Adipocyte (in vitro differentiated cells): ENCODE measurements at regions not wholly inside any gene's neighbourhood (a gene's known extent, or its start where the extent isn't known, plus 50 kb on each side); places are given as distances from the start of the nearest gene placed in this dataset.
"Not testable (repeated sequence)": the region's sequence is repeated elsewhere in the genome, so short reads cannot be mapped to it uniquely, and the experiment has no call there.

Source experiments
- DNase-seq: peaks from one replicate; pipeline ENCODE4 v3.0.0-alpha.2; 2015; ENCODE audit warnings: low read depth
- H3K27me3 ChIP-seq: replicated peaks from 2 replicates; pipeline ENCODE4 v1.7.0; 2013; ENCODE audit warnings: mild to moderate bottlenecking, low read length, moderate library complexity; ENCODE audit not compliant: control insufficient read depth, insufficient read depth
- H3K36me3 ChIP-seq: 2 replicates; pipeline ENCODE4 v1.7.0; 2013; ENCODE audit warnings: low read length, mild to moderate bottlenecking, moderate library complexity; ENCODE audit not compliant: control insufficient read depth, insufficient read depth, severe bottlenecking
- H3K4me1 ChIP-seq: 2 replicates; pipeline ENCODE4 v1.7.0; 2013; ENCODE audit warnings: mild to moderate bottlenecking, low read length, moderate library complexity; ENCODE audit not compliant: control insufficient read depth, insufficient read depth
- H3K4me3 ChIP-seq: 2 replicates; pipeline ENCODE4 v1.7.0; 2013; ENCODE audit warnings: mild to moderate bottlenecking, low read length, moderate library complexity
- H3K9ac ChIP-seq: 2 replicates; pipeline ENCODE4 v1.7.0; 2013; ENCODE audit warnings: mild to moderate bottlenecking, low read length, moderate library complexity
- H3K9me3 ChIP-seq: 2 replicates; pipeline ENCODE4 v1.7.0; 2013; ENCODE audit warnings: mild to moderate bottlenecking, low read length, moderate library complexity; ENCODE audit not compliant: control insufficient read depth

DNA sequence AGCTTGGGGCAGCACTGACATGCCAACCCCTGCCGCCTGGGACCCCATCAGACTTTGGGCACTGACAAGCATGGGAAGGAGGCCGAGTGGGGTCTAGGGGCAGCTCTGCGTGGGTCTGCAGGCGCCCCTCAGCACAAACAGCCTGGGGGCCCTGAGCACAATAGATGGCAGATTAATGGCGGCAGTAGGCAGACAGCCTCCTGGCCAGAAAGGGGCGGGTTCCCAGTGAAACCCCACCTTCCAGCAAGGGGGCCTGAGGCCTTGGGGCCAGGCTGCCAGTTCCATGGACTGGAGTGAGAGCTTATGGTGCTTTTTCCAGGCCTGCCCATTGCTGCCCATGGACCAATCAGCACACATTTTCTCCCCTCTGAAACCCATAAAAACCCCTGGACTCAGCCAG, 2031.2 kb downstream of the EFNA5 start:
- Histone ChIP-seq H3K9me3 (peaks cover 8% of the 10 kb centered on the region), H3K27me3 (no peaks in the 10 kb centered on the region), H3K36me3 (no peaks in the 10 kb centered on the region), H3K4me1 (no peaks in the 10 kb centered on the region), H3K4me3 (no peak overlapping the region), H3K9ac (no peak overlapping the region)
- DNase-seq, result no peak

GRCh38 chr5:105639068-105639467, 2031.7 kb downstream of the EFNA5 start:
- Histone ChIP-seq H3K4me1 (no peaks in the 10 kb centered on the region), H3K4me3 (no peak overlapping the region), H3K36me3 (no peaks in the 10 kb centered on the region), H3K27me3 (no peaks in the 10 kb centered on the region), H3K9ac (no peak overlapping the region), H3K9me3 (peaks cover 8% of the 10 kb centered on the region)
- DNase-seq, result no peak

DNA sequence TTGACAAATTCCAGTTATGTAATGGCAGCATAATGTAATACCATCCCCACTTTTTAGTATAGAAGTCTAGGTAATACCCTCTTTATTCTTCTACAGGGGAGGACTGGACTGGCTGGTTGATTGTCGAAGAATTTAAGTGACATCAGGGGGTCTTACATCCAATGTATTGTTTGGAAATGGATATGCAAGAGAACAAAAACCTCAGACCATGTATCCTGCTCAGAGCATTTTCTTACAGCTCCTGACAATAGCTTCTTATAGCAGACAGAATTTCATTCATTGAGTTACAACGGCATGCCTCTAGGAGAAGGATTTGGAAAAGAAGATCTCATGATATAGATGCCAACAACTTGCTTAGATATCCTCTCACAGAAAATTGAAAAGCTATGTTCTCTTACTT, 2032.3 kb downstream of the EFNA5 start:
- DNase-seq, result no peak
- Histone ChIP-seq H3K27me3 (no peaks in the 10 kb centered on the region), H3K36me3 (no peaks in the 10 kb centered on the region), H3K4me3 (no peak overlapping the region), H3K9me3 (peaks cover 8% of the 10 kb centered on the region), H3K4me1 (no peaks in the 10 kb centered on the region), H3K9ac (no peak overlapping the region)

DNA sequence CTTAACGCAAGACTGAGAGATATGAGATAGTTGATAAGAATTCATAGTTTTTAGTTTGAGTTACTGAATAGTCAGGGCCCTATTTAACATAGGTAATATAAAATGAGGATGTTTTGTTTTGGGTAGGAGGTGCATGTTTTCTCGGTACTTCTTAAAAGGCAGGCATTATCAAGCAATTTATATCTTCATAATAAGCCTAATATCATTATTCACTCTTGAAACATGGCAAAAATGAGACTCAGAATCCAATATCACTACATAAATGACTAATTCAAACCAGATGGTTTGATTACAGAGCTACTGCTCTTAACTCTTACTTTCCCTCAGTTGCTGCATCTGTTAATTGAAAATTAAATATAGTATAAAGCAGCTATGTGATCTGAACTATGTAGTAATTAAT, 2038.7 kb downstream of the EFNA5 start:
- Histone ChIP-seq H3K4me1 (no peaks in the 10 kb centered on the region), H3K4me3 (no peak overlapping the region), H3K9ac (no peak overlapping the region), H3K36me3 (no peaks in the 10 kb centered on the region), H3K27me3 (no peaks in the 10 kb centered on the region), H3K9me3 (no peaks in the 10 kb centered on the region)
- peak; percentile 38 for DNase-seq

- Histone ChIP-seq H3K4me3 (no peak overlapping the region), H3K4me1 (no peaks in the 10 kb centered on the region), H3K9me3 (no peaks in the 10 kb centered on the region), H3K36me3 (no peaks in the 10 kb centered on the region), H3K27me3 (no peaks in the 10 kb centered on the region), H3K9ac (no peak overlapping the region)
- no peak for DNase-seq
Measured at GRCh38 chr5:105630803-105631202, 2039.9 kb downstream of the EFNA5 start.

- Histone ChIP-seq H3K27me3 (no peaks in the 10 kb centered on the region), H3K4me1 (no peaks in the 10 kb centered on the region)
- no peak for DNase-seq
Measured at GRCh38 chr5:105619725-105620124, 2051.0 kb downstream of the EFNA5 start.

DNA sequence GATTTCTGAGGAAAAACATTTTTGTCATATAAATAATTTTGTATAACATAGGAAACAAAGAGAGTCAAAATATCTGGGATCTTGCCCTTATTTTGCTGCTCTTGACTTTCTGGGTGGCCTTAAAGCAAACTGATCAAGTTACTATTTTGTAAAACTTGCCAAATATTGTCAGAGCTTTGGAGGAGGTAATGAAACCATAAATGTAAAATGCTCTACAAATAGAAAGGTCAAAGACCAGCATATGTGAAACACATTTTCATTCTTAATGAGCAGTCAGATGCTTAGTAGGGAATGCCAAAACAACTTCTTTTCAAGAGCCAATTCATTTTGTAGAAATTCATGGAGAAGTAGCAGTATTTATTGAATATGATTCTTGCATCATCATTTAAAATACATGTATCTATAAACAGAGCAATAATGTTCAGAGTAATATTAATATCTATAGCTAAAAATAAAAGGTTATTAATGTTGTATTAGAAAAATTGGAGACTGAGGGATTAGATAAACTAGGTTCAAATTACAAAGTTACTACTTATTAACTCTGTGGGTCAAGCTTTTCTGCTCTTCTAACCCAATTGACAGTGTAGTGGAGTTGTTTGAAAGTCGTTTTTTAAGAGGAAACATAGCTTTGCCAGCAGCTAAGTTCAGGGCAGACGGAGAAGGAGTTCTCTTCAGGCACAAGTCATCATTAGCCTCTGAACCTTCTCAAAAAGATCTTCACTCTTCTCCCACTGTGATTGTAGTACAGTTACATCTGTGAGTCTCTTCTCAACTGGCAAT, 2053.1 kb downstream of the EFNA5 start:
- H3K4me1 ChIP-seq, result no peaks in the 10 kb centered on the region
- no peaks in the 10 kb centered on the region for H3K9me3 ChIP-seq
- peak; percentile 23 for DNase-seq
- H3K4me3 ChIP-seq, result no peak overlapping the region
- H3K27me3 ChIP-seq, result no peaks in the 10 kb centered on the region
- H3K9ac ChIP-seq, result no peak overlapping the region
- H3K36me3 ChIP-seq, result no peaks in the 10 kb centered on the region

More at GRCh38 chr5:105619725-105620124, 2051.0 kb downstream of the EFNA5 start:
- Histone ChIP-seq H3K36me3 (no peaks in the 10 kb centered on the region), H3K9ac (no peak overlapping the region), H3K9me3 (no peaks in the 10 kb centered on the region), H3K4me3 (no peak overlapping the region)

DNA sequence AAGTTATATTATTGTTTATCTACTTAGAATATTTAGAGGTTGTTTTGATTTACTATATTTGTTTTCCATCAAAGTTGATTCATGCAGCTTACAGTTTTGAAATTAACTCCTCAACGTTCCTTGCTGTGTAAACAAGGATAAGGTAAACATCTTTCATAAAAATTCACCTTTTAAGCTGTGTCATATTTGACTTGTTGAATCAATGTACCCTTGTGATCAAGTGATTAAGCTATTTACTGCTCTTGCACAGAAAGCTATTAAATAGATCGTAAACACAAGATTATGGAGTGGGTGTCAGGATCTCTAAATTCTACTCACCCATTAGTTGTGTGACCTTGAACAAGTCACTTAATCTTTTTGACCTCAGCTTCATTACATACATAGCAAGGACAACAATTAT, 2054.0 kb upstream of the NUDT12 start:
- no peaks in the 10 kb centered on the region for H3K9me3 ChIP-seq
- H3K27me3 ChIP-seq, result no peaks in the 10 kb centered on the region
- no peaks in the 10 kb centered on the region for H3K4me1 ChIP-seq
- H3K9ac ChIP-seq, result no peak overlapping the region
- DNase-seq, result no peak
- H3K4me3 ChIP-seq, result no peak overlapping the region
- no peaks in the 10 kb centered on the region for H3K36me3 ChIP-seq

DNA sequence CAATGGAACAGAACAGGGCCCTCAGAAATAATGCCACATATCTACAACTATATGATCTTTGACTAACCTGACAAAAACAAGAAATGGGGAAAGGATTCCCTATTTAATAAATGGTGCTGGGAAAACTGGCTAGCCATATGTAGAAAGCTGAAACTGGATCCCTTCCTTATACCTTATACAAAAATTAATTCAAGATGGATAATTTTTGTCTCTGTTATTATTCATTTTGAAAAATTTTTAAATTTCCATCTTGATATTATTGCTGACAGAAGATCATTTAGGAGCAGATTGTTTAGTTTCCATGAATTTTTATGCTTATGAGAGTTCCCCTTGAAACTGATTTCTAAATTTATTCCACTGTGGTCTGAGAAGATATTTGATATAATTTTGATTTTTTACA, 2039.8 kb upstream of the NUDT12 start:
- not testable (repeated sequence) for H3K9ac ChIP-seq, H3K36me3 ChIP-seq, H3K27me3 ChIP-seq, H3K4me3 ChIP-seq, H3K4me1 ChIP-seq
- DNase-seq, result peak; percentile 4
- H3K9me3 ChIP-seq, result peaks cover 17% of the 10 kb centered on the region

- DNase-seq, result no peak
- H3K27me3 ChIP-seq, result no peaks in the 10 kb centered on the region
- H3K9me3 ChIP-seq, result no peaks in the 10 kb centered on the region
- no peaks in the 10 kb centered on the region for H3K4me1 ChIP-seq
- no peaks in the 10 kb centered on the region for H3K36me3 ChIP-seq
- no peak overlapping the region for H3K4me3 ChIP-seq
- H3K9ac ChIP-seq, result no peak overlapping the region
Measured at GRCh38 chr5:105593011-105593760, 2030.6 kb upstream of the NUDT12 start.

DNA sequence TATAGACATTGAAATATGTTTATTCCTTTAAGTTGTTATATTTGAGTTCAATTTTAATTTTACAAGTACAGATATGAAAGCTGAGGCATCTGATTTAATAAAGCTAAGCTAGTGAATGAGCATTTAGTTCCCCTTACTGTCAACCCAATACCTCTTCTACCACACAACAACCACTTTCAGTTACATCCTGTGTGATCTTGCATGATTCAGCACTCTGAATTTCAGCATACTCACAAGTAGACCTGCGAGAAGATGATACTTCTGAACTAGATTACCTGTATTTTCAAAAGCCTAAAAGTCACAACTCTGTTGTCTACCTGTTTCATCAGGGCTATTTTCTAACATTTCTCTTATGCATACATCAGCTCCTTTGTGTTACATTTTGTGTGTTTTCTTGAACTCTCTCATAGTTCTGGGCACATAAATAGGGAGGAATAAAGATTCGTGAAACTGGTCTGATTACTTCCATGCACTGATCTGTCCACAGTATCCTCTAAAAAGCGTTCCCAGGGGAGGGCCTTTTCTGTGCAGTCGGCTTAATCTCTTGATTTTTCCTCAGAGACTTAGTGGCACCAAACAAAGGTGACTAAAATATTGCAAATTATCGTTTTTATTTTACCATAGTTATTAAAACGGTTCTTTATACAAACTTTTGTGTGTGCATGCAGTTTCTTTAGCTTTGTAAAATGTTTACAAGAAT, 2025.5 kb upstream of the NUDT12 start:
- Histone ChIP-seq H3K9ac (no peak overlapping the region), H3K4me3 (no peak overlapping the region), H3K36me3 (no peaks in the 10 kb centered on the region), H3K9me3 (no peaks in the 10 kb centered on the region), H3K27me3 (no peaks in the 10 kb centered on the region), H3K4me1 (no peaks in the 10 kb centered on the region)
- DNase-seq, result no peak
